GM23338 (cell line): ENCODE measurements at regions not wholly inside any gene's neighbourhood (a gene's known extent, or its start where the extent isn't known, plus 50 kb on each side); places are given as distances from the start of the nearest gene placed in this dataset.

Source experiments
- ATAC-seq: fragments of 200-7000 bp; cut with Tn5 transposase; 3 replicates; pipeline ENCODE4 v1.9.1; 2020
- DNase-seq: peaks from one replicate; pipeline ENCODE4 v3.0.0-alpha.2; 2015; ENCODE audit warnings: low spot score
- H2AFZ ChIP-seq: fragments of 200-600 bp; sonication (generic); 2 replicates; pipeline ENCODE4 v1.8.0; 2016; ENCODE audit warnings: antibody characterized with exemption, mild to moderate bottlenecking, moderate library complexity
- H3F3A ChIP-seq: fragments of 200-600 bp; sonication (generic); replicated peaks from 2 replicates; pipeline ENCODE4 v1.8.0; 2017; ENCODE audit warnings: antibody characterized with exemption, mixed run types, low read depth
- H3K27ac ChIP-seq: fragments of 200-600 bp; sonication (generic); 2 replicates; pipeline ENCODE4 v1.6.1; 2016; ENCODE audit warnings: low read depth
- H3K27me3 ChIP-seq: fragments of 200-600 bp; sonication (generic); 2 replicates; pipeline ENCODE4 v1.8.0; 2016; ENCODE audit warnings: mild to moderate bottlenecking, mixed run types, moderate library complexity; ENCODE audit not compliant: insufficient read depth
- H3K36me3 ChIP-seq: fragments of 200-600 bp; sonication (generic); 2 replicates; pipeline ENCODE4 v1.8.0; 2016; ENCODE audit warnings: mild to moderate bottlenecking; ENCODE audit not compliant: insufficient read depth
- H3K4me1 ChIP-seq: fragments of 200-600 bp; sonication (generic); 2 replicates; pipeline ENCODE4 v1.8.0; 2016; ENCODE audit warnings: mild to moderate bottlenecking, moderate library complexity; ENCODE audit not compliant: insufficient read depth
- H3K4me2 ChIP-seq: fragments of 200-600 bp; sonication (generic); 2 replicates; pipeline ENCODE4 v1.7.1; 2017; ENCODE audit warnings: mixed run types
- H3K4me3 ChIP-seq: fragments of 200-600 bp; sonication (generic); 2 replicates; pipeline ENCODE4 v1.6.1; 2016; ENCODE audit warnings: mixed run types
- H3K79me2 ChIP-seq: fragments of 200-600 bp; sonication (generic); replicated peaks from 2 replicates; pipeline ENCODE4 v1.8.0; 2017; ENCODE audit warnings: mild to moderate bottlenecking; ENCODE audit not compliant: insufficient read depth
- H3K9me2 ChIP-seq: fragments of 200-600 bp; sonication (generic); 2 replicates; pipeline ENCODE4 v1.8.0; 2017; ENCODE audit not compliant: insufficient read depth
- H4K20me1 ChIP-seq: fragments of 200-600 bp; sonication (generic); replicated peaks from 2 replicates; pipeline ENCODE4 v1.8.0; 2017; ENCODE audit warnings: mild to moderate bottlenecking; ENCODE audit not compliant: insufficient read depth
- H3K27ac Mint-ChIP-seq: 2 replicates; pipeline ENCODE4 v1.8.0; 2020; ENCODE audit warnings: inconsistent platforms, mild to moderate bottlenecking, moderate library complexity, mixed read lengths
- H3K27me3 Mint-ChIP-seq: 3 replicates; pipeline ENCODE4 v1.8.0; 2022; ENCODE audit warnings: low read depth, mild to moderate bottlenecking, moderate library complexity, mixed read lengths, inconsistent platforms; ENCODE audit not compliant: insufficient read depth, poor library complexity
- H3K36me3 Mint-ChIP-seq: 3 replicates; pipeline ENCODE4 v1.8.0; 2021; ENCODE audit warnings: low read depth, mild to moderate bottlenecking, inconsistent platforms, moderate library complexity, mixed read lengths
- H3K4me1 Mint-ChIP-seq: 3 replicates; pipeline ENCODE4 v1.8.0; 2020; ENCODE audit warnings: mild to moderate bottlenecking, inconsistent platforms, mixed read lengths
- H3K4me3 Mint-ChIP-seq: 3 replicates; pipeline ENCODE4 v1.8.0; 2021; ENCODE audit warnings: moderate library complexity, mild to moderate bottlenecking, inconsistent platforms, mixed read lengths
- H3K9me3 Mint-ChIP-seq: 3 replicates; pipeline ENCODE4 v1.8.0; 2020; ENCODE audit warnings: moderate library complexity, mild to moderate bottlenecking, inconsistent platforms, mixed read lengths
- ETS1 ChIP-seq: IDR thresholded peaks from 2 replicates; pipeline ENCODE4 v1.6.1; 2016; ENCODE audit warnings: antibody characterized with exemption
- EZH2 ChIP-seq: fragments of 200-600 bp; sonication (generic); IDR thresholded peaks from one replicate; pipeline ENCODE4 v1.8.0; 2017; ENCODE audit warnings: antibody characterized with exemption, mild to moderate bottlenecking, low read depth; ENCODE audit not compliant: unreplicated experiment
- EZH2phosphoT487 ChIP-seq: fragments of 200-600 bp; sonication (generic); IDR thresholded peaks from one replicate; pipeline ENCODE4 v1.8.1; 2018; ENCODE audit warnings: antibody characterized with exemption; ENCODE audit not compliant: unreplicated experiment
- JUNB ChIP-seq: IDR thresholded peaks from one replicate; pipeline ENCODE4 v1.6.1; 2016; ENCODE audit warnings: antibody characterized with exemption; ENCODE audit not compliant: unreplicated experiment
- NANOG ChIP-seq: IDR thresholded peaks from 2 replicates; pipeline ENCODE4 v1.6.1; 2016; ENCODE audit warnings: antibody characterized with exemption, borderline replicate concordance
- POLR2AphosphoS5 ChIP-seq: IDR thresholded peaks from 2 replicates; pipeline ENCODE4 v1.6.1; 2016; ENCODE audit warnings: antibody characterized with exemption, low read depth
- STAT1 ChIP-seq: IDR thresholded peaks from one replicate; pipeline ENCODE4 v1.6.1; 2016; ENCODE audit warnings: antibody characterized with exemption; ENCODE audit not compliant: unreplicated experiment
- ZNF114 ChIP-seq: fragments of 250-450 bp; sonication (Bioruptor Pico); IDR thresholded peaks from 2 replicates; pipeline ENCODE4 v1.5.0; 2020; ENCODE audit warnings: mild to moderate bottlenecking, moderate library complexity
- ZNF331 ChIP-seq: fragments of 250-450 bp; sonication (Bioruptor Pico); IDR thresholded peaks from 2 replicates; pipeline ENCODE4 v1.5.0; 2020; ENCODE audit warnings: low read depth, mild to moderate bottlenecking, moderate library complexity
- ZNF462 ChIP-seq: fragments of 250-450 bp; sonication (Bioruptor Pico); IDR thresholded peaks from 2 replicates; pipeline ENCODE4 v1.5.0; 2020; ENCODE audit warnings: mild to moderate bottlenecking, moderate library complexity

- TF ChIP-seq ZNF462, result no peak
- TF ChIP-seq EZH2phosphoT487, result no peak
- TF ChIP-seq NANOG, result no peak
- no peak for TF ChIP-seq STAT1
These were observed 295.0 kb downstream of the LMO7 start (continued) for GRCh38 chr13:75931116-75931515.

- H3K27me3 Mint-ChIP-seq, result peaks cover 2% of the 10 kb centered on the region
- ATAC-seq (no peak), DNase-seq (no peak)
- H3K27ac Mint-ChIP-seq, result no peak overlapping the region
- no peak overlapping the region for H3K27ac ChIP-seq
- no peaks in the 10 kb centered on the region for H3K79me2 ChIP-seq
- H3K27me3 ChIP-seq, result no peaks in the 10 kb centered on the region
- no peak overlapping the region for H3K4me2 ChIP-seq
- no peaks in the 10 kb centered on the region for H4K20me1 ChIP-seq
- H3K4me3 Mint-ChIP-seq, result no peak overlapping the region
- H3K4me1 ChIP-seq, result no peaks in the 10 kb centered on the region
- H3K36me3 ChIP-seq, result no peaks in the 10 kb centered on the region
- no peaks in the 10 kb centered on the region for H3F3A ChIP-seq
- no peaks in the 10 kb centered on the region for H3K9me2 ChIP-seq
- H3K36me3 Mint-ChIP-seq, result no peaks in the 10 kb centered on the region
- no peaks in the 10 kb centered on the region for H3K4me1 Mint-ChIP-seq
- no peak overlapping the region for H2AFZ ChIP-seq
- H3K9me3 Mint-ChIP-seq, result no peaks in the 10 kb centered on the region
- no peak overlapping the region for H3K4me3 ChIP-seq
- TF ChIP-seq STAT1 (no peak), POLR2AphosphoS5 (no peak), ZNF114 (CRISPR knock-in tag) (no peak), ETS1 (no peak), ZNF462 (no peak), NANOG (no peak), JUNB (no peak), EZH2 (no peak), ZNF331 (CRISPR knock-in tag) (no peak), EZH2phosphoT487 (no peak)
These were observed 292.9 kb downstream of the LMO7 start for GRCh38 chr13:75929076-75929475.
